GM23248 (cell line): ENCODE measurements at regions not wholly inside any gene's neighbourhood (a gene's known extent, or its start where the extent isn't known, plus 50 kb on each side); places are given as distances from the start of the nearest gene placed in this dataset.

Experiments used
- EZH2 ChIP-seq: fragments of 200-600 bp; sonication (generic); IDR thresholded peaks from 2 replicates; pipeline ENCODE4 v1.6.1; 2018; ENCODE audit warnings: antibody characterized with exemption, mild to moderate bottlenecking; ENCODE audit not compliant: insufficient read depth, poor library complexity, severe bottlenecking
- EZH2phosphoT487 ChIP-seq: fragments of 200-600 bp; sonication (generic); IDR thresholded peaks from 2 replicates; pipeline ENCODE4 v1.6.1; 2018; ENCODE audit warnings: antibody characterized with exemption, moderate library complexity, mild to moderate bottlenecking, low read depth; ENCODE audit not compliant: insufficient read depth

DNA sequence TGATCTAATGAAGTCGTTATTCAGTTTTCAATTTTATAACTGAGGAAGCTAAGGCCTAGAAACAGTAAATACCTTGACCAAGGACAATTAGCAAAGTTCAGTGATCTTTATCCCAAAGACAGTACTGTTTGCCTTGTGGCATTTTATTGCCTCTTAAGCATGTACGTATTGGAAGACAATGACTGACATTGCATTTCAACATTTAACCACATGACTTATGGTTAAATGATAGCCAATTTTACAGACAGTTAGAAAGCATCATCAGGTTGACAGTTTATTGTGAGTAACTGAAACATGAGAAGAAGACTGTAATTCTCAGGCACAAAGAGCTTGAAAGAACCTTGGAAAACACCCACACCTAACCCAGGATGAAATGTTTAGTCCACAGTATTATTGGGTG lies 390.8 kb upstream of the ZNF385D start:
- no peak for TF ChIP-seq EZH2phosphoT487
- TF ChIP-seq EZH2 = no peak
